Keratinocyte (primary cell): ENCODE measurements at regions not wholly inside any gene's neighbourhood (a gene's known extent, or its start where the extent isn't known, plus 50 kb on each side); places are given as distances from the start of the nearest gene placed in this dataset.

Experiments used
- DNase-seq: peaks from one replicate; pipeline ENCODE4 v3.0.0-alpha.2; 2011; ENCODE audit warnings: low read depth, missing footprints, low spot score
- FAIRE-seq: peaks from 2 replicates; lab custom pipeline; 2011; peaks lifted over from hg19 to GRCh38; lab: Jason Lieb, UNC
- H2AFZ ChIP-seq: 2 replicates; pipeline ENCODE4 v1.6.0; 2012; ENCODE audit warnings: low read length, control low read depth, inconsistent platforms; ENCODE audit not compliant: control insufficient read depth
- H3K27ac ChIP-seq: 2 replicates; pipeline ENCODE4 v1.5.1; 2011; ENCODE audit warnings: low read length; ENCODE audit not compliant: control insufficient read depth, insufficient read depth
- H3K27me3 ChIP-seq: 3 replicates; pipeline ENCODE4 v1.6.0; 2011; ENCODE audit warnings: low read length; ENCODE audit not compliant: control insufficient read depth, insufficient read depth; ENCODE audit errors: extremely low read depth
- H3K36me3 ChIP-seq, 2 experiments: 2 replicates in 1 of 2; 3 replicates in 1 of 2; pipeline ENCODE4 v1.5.1; 2011; ENCODE audit warnings: low read length in 2 of 2, mild to moderate bottlenecking in 1 of 2; ENCODE audit not compliant: control insufficient read depth in 2 of 2, insufficient read depth in 2 of 2; ENCODE audit errors: extremely low read depth in 1 of 2
- H3K4me1 ChIP-seq: 3 replicates; pipeline ENCODE4 v1.5.1; 2011; ENCODE audit warnings: low read length; ENCODE audit not compliant: control insufficient read depth, insufficient read depth; ENCODE audit errors: extremely low read depth
- H3K4me2 ChIP-seq: 3 replicates; pipeline ENCODE4 v1.6.0; 2011; ENCODE audit warnings: low read depth, low read length; ENCODE audit not compliant: control insufficient read depth, insufficient read depth; ENCODE audit errors: extremely low read depth
- H3K4me3 ChIP-seq, 3 experiments: fragments of 200-600 bp in 1 of 3; sonication (generic) in 1 of 3; 2 replicates in 2 of 3; 3 replicates in 1 of 3; pipeline ENCODE4 v1.5.1; 2011 to 2016; ENCODE audit warnings: low read length in 3 of 3, mild to moderate bottlenecking in 3 of 3, control low read depth in 2 of 3, inconsistent platforms in 1 of 3, low read depth in 1 of 3, mixed read lengths in 1 of 3, mixed run types in 1 of 3, moderate library complexity in 1 of 3; ENCODE audit not compliant: control insufficient read depth in 2 of 3, insufficient read depth in 2 of 3; ENCODE audit errors: extremely low read depth in 1 of 3
- H3K79me2 ChIP-seq: 2 replicates; pipeline ENCODE4 v1.6.0; 2012; ENCODE audit warnings: low read length; ENCODE audit not compliant: control insufficient read depth, insufficient read depth
- H3K9ac ChIP-seq: 3 replicates; pipeline ENCODE4 v1.6.0; 2011; ENCODE audit warnings: low read length; ENCODE audit not compliant: control insufficient read depth, insufficient read depth; ENCODE audit errors: extremely low read depth
- H3K9me1 ChIP-seq: 3 replicates; pipeline ENCODE4 v1.6.0; 2011; ENCODE audit warnings: low read length; ENCODE audit not compliant: control insufficient read depth, insufficient read depth; ENCODE audit errors: extremely low read depth
- H3K9me3 ChIP-seq: 2 replicates; pipeline ENCODE4 v1.5.1; 2012; ENCODE audit warnings: low read depth, low read length; ENCODE audit not compliant: control insufficient read depth
- H4K20me1 ChIP-seq: 3 replicates; pipeline ENCODE4 v1.6.0; 2011; ENCODE audit warnings: low read length; ENCODE audit not compliant: control insufficient read depth, insufficient read depth; ENCODE audit errors: extremely low read depth
- CTCF ChIP-seq, 3 experiments: IDR thresholded peaks in 1 of 3; conservative IDR thresholded peaks in 1 of 3; optimal IDR thresholded peaks in 1 of 3; 2 replicates in 2 of 3; 3 replicates in 1 of 3; pipeline versions ENCODE3 to v1.5.1; 2011; ENCODE audit warnings: low read length in 3 of 3, mild to moderate bottlenecking in 3 of 3, moderate library complexity in 2 of 3, control low read depth in 1 of 3, inconsistent platforms in 1 of 3; ENCODE audit not compliant: insufficient read depth in 2 of 3; ENCODE audit errors: extremely low read depth in 1 of 3
- EZH2 ChIP-seq: IDR thresholded peaks from one replicate; pipeline ENCODE4 v1.6.1; 2012; ENCODE audit warnings: inconsistent platforms, mild to moderate bottlenecking, low read length, moderate library complexity
- dilution Hi-C: fragments of 300-500 bp; cut with MboI; formaldehyde crosslinking; loops from one replicate; pipeline ENCODE4 v1.7.0; 2020; ENCODE audit warnings: low sequenced_read_pairs; ENCODE audit not compliant: extremely low pct_ligation_motif_present

GRCh38 chr2:34534341-34534740 is 935.2 kb upstream of the FAM98A start:
- dilution Hi-C loops = no loop called here
- Histone ChIP-seq H3K79me2 (no peaks in the 10 kb centered on the region), H3K9me1 (no peaks in the 10 kb centered on the region), H3K36me3 (no peaks in the 10 kb centered on the region), H3K4me1 (no peaks in the 10 kb centered on the region), H4K20me1 (no peaks in the 10 kb centered on the region), H3K9me3 (no peaks in the 10 kb centered on the region), H3K27ac (no peak overlapping the region), H3K27me3 (no peaks in the 10 kb centered on the region), H3K9ac (no peak overlapping the region), H3K4me3 (no peak overlapping the region), H3K4me2 (no peak overlapping the region), H2AFZ (no peak overlapping the region)
- no peak for TF ChIP-seq CTCF (optimal IDR thresholded peaks at IDR 0.05 in 1 of 3, IDR thresholded peaks at IDR 0.05 in 1 of 3, conservative IDR thresholded peaks at IDR 0.05 in 1 of 3; ENCODE audit: extremely low read depth in 1 of 3, insufficient read depth in 2 of 3, low read length in 3 of 3)
- no peak for TF ChIP-seq EZH2
- DNase-seq = no peak
- FAIRE-seq = no peak

GRCh38 chr2:34533585-34534183 is 934.6 kb upstream of the FAM98A start:
- no peaks in the 10 kb centered on the region for H3K79me2 ChIP-seq
- DNase-seq (no peak), FAIRE-seq (no peak)
- no peaks in the 10 kb centered on the region for H3K9me3 ChIP-seq
- H3K27me3 ChIP-seq = no peaks in the 10 kb centered on the region
- H3K36me3 ChIP-seq = no peaks in the 10 kb centered on the region
- no peak for TF ChIP-seq EZH2
- TF ChIP-seq CTCF (optimal IDR thresholded peaks at IDR 0.05 in 1 of 3, IDR thresholded peaks at IDR 0.05 in 1 of 3, conservative IDR thresholded peaks at IDR 0.05 in 1 of 3; ENCODE audit: extremely low read depth in 1 of 3, insufficient read depth in 2 of 3, low read length in 3 of 3) = no peak
- H4K20me1 ChIP-seq = no peaks in the 10 kb centered on the region
- H3K27ac ChIP-seq = no peak overlapping the region
- dilution Hi-C loops = no loop called here
- no peak overlapping the region for H3K9ac ChIP-seq
- no peaks in the 10 kb centered on the region for H3K4me1 ChIP-seq
- H2AFZ ChIP-seq = peak overlapping the region; percentile 6
- H3K9me1 ChIP-seq = no peaks in the 10 kb centered on the region
- no peak overlapping the region for H3K4me2 ChIP-seq
- no peak overlapping the region for H3K4me3 ChIP-seq
